ENCODE measurements at regions not wholly inside any gene's neighbourhood (a gene's known extent, or its start where the extent isn't known, plus 50 kb on each side); places are given as distances from the start of the nearest gene placed in this dataset.
"Not testable (repeated sequence)": the region's sequence is repeated elsewhere in the genome, so short reads cannot be mapped to it uniquely, and the experiment has no call there.

- POLR2A ChIA-PET = no interaction called here
- TF ChIP-seq, protein P1, sequence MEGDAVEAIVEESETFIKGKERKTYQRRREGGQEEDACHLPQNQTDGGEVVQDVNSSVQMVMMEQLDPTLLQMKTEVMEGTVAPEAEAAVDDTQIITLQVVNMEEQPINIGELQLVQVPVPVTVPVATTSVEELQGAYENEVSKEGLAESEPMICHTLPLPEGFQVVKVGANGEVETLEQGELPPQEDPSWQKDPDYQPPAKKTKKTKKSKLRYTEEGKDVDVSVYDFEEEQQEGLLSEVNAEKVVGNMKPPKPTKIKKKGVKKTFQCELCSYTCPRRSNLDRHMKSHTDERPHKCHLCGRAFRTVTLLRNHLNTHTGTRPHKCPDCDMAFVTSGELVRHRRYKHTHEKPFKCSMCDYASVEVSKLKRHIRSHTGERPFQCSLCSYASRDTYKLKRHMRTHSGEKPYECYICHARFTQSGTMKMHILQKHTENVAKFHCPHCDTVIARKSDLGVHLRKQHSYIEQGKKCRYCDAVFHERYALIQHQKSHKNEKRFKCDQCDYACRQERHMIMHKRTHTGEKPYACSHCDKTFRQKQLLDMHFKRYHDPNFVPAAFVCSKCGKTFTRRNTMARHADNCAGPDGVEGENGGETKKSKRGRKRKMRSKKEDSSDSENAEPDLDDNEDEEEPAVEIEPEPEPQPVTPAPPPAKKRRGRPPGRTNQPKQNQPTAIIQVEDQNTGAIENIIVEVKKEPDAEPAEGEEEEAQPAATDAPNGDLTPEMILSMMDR (IDR thresholded peaks at IDR 0.05; ENCODE audit: insufficient read depth, low read length, missing control alignments) = no peak
- CTCF ChIA-PET = interaction anchor here (0.8 to 2.8 kb wide), 3 partner anchors 10 to 316 kb away, joined by 3 to 8 read pairs (median 3); no protein-coding TSS in a partner anchor
- H3K4me3 ChIP-seq (ENCODE audit: low read depth, low read length) = no peak overlapping the region
- no peak for DNase-seq (ENCODE audit: low read depth, low spot score)
Observed at GRCh38 chr21:31515253-31515652, 144.2 kb upstream of the SOD1 start.

GRCh38 chr21:31514598-31514997 is 144.9 kb upstream of the SOD1 start:
- CTCF ChIA-PET = interaction anchor here (0.8 to 2.8 kb wide), 3 partner anchors 9 to 316 kb away, joined by 3 to 8 read pairs (median 3); no protein-coding TSS in a partner anchor
- DNase-seq (ENCODE audit: low read depth, low spot score) = no peak
- POLR2A ChIA-PET = no interaction called here
- H3K4me3 ChIP-seq (ENCODE audit: low read depth, low read length) = no peak overlapping the region
- TF ChIP-seq, protein P1 (IDR thresholded peaks at IDR 0.05; ENCODE audit: insufficient read depth, low read length, missing control alignments) = peak; percentile 2

- POLR2A ChIA-PET; DNase-seq (ENCODE audit: low read depth, low spot score); H3K4me3 ChIP-seq (ENCODE audit: low read depth, low read length): not testable (repeated sequence)
- CTCF ChIA-PET = interaction anchor here (1.1 to 2.8 kb wide), 2 partner anchors 68 to 315 kb away, joined by 4 to 8 read pairs; no protein-coding TSS in a partner anchor
Observed at GRCh38 chr21:31513541-31513940, 146.0 kb upstream of the SOD1 start.

GRCh38 chr21:31511999-31512398 is 147.5 kb upstream of the SOD1 start:
- H3K4me3 ChIP-seq (ENCODE audit: low read depth, low read length); DNase-seq (ENCODE audit: low read depth, low spot score); CTCF ChIA-PET; POLR2A ChIA-PET: not testable (repeated sequence)

- TF ChIP-seq, protein P1 (IDR thresholded peaks at IDR 0.05; ENCODE audit: insufficient read depth, low read length, missing control alignments) = no peak
- CTCF ChIA-PET = no interaction called here
- no peak for DNase-seq (ENCODE audit: low read depth, low spot score)
- H3K4me3 ChIP-seq (ENCODE audit: low read depth, low read length) = no peak overlapping the region
- POLR2A ChIA-PET = no interaction called here
Observed at GRCh38 chr21:31511258-31511657, 148.2 kb upstream of the SOD1 start.

DNA sequence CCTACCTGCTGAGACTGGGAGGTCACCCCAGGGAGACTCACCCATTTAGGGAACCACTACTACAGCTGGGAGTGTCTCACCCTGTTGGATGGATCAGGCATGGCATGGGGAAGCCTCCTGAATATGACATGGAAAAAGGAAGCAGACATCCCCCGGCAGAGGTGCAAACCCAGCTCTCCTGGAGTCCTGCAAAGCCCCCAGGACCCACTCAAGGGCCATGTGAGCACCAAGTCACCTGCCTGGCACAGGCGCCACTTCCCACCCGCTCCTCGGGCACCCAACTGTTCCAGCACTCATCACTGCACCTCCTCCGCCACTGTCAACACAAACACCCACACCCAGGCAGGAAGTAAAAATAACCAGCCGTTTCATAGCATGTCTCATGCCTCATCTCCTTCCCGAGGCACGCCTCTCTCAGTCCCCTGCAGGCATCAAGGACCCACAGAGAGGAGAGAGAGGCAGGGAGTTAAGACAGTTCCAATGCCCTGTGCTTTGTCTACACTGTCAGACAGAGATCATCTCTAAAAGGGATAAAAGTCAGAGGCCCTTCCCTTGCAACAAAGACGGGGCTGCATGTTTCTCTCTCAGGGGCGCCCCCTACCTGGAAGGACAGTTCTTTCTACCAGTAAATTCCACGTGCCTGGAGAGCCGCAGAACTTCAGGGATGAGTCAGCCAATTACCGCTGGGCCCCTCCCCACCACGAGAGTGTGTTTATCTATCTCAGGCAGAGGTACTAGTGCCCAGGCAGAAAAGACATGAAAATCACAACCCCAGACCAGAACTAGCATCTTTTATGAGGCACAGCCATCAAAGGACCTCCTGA is 150.1 kb upstream of the SOD1 start:
- H3K4me3 ChIP-seq (ENCODE audit: low read depth, low read length) = no peak overlapping the region
- CTCF ChIA-PET = interaction anchor here (0.7 kb wide), 1 partner anchor 1037 kb away, joined by 3 read pairs; no protein-coding TSS in a partner anchor
- TF ChIP-seq, protein P1 (IDR thresholded peaks at IDR 0.05; ENCODE audit: insufficient read depth, low read length, missing control alignments) = no peak
- no peak for DNase-seq (ENCODE audit: low read depth, low spot score)
- POLR2A ChIA-PET = no interaction called here

DNA sequence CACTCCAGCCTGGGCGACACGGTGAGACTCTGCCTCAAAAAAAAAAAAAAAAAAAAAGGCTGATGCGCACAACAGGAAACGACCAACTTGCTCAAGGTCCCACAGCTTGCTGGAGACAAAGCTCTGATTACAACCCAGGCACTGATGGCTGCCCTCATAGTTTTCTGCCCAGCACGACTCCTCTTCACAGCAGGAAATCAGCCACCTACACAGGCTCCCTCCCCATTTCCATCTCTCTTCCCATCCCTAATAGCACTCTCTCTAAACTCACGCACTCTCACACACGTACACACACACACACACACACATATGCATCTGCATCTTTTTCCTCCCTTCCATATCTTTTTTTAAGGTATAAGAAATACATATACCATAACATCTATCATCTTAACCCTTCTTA is 153.5 kb upstream of the SOD1 start:
- CTCF ChIA-PET = no interaction called here
- POLR2A ChIA-PET = no interaction called here
- H3K4me3 ChIP-seq (ENCODE audit: low read depth, low read length) = no peak overlapping the region
- TF ChIP-seq, protein P1 (IDR thresholded peaks at IDR 0.05; ENCODE audit: insufficient read depth, low read length, missing control alignments) = no peak
- no peak for DNase-seq (ENCODE audit: low read depth, low spot score)
